GF-D8 (cell line): ENCODE measurements at regions not wholly inside any gene's neighbourhood (a gene's known extent, or its start where the extent isn't known, plus 50 kb on each side); places are given as distances from the start of the nearest gene placed in this dataset.

ENCODE experiments used
- DNase-seq: peaks from one replicate; lab custom pipeline; 2025; lab: John Stamatoyannopoulos, UW

- DNase-seq, result no peak
Measured at GRCh38 chr15:47639042-47639441, 78.3 kb upstream of the SEMA6D start.

- DNase-seq, result no peak
Measured at GRCh38 chr15:47640079-47640478, 77.2 kb upstream of the SEMA6D start.

- DNase-seq, result no peak
Measured at GRCh38 chr15:47640901-47641300, 76.4 kb upstream of the SEMA6D start.

GRCh38 chr15:47644722-47645121 lies 72.6 kb upstream of the SEMA6D start:
- no peak for DNase-seq

GRCh38 chr15:47650564-47650963 lies 66.7 kb upstream of the SEMA6D start:
- DNase-seq, result no peak

- no peak for DNase-seq
Measured at GRCh38 chr15:47652328-47652727, 65.0 kb upstream of the SEMA6D start.

- no peak for DNase-seq
Measured at GRCh38 chr15:47652844-47653243, 64.5 kb upstream of the SEMA6D start.

- no peak for DNase-seq
Measured at GRCh38 chr15:47661661-47662180, 55.6 kb upstream of the SEMA6D start.

- DNase-seq, result no peak
Measured at GRCh38 chr15:47663101-47663500, 54.2 kb upstream of the SEMA6D start.
